ENCODE measurements at regions not wholly inside any gene's neighbourhood (a gene's known extent, or its start where the extent isn't known, plus 50 kb on each side); places are given as distances from the start of the nearest gene placed in this dataset.

- Histone ChIP-seq H3K27me3 (ENCODE audit: insufficient read depth, low read length) (no peaks in the 10 kb centered on the region), H3K4me1 (ENCODE audit: insufficient read depth, low read length, severe bottlenecking) (no peaks in the 10 kb centered on the region), H3K9me2 (ENCODE audit: low read depth, low read length) (no peaks in the 10 kb centered on the region), H3K4me3 (ENCODE audit: low read depth, low read length, poor library complexity, severe bottlenecking) (no peak overlapping the region), H3F3A (ENCODE audit: insufficient read depth, low read length) (no peaks in the 10 kb centered on the region), H3K9ac (ENCODE audit: low read length) (no peak overlapping the region), H3K79me2 (ENCODE audit: insufficient read depth, low read length) (no peaks in the 10 kb centered on the region), H3K9me3 (ENCODE audit: low read length) (no peaks in the 10 kb centered on the region), H4K20me1 (ENCODE audit: insufficient read depth, low read length) (no peaks in the 10 kb centered on the region), H2AFZ (ENCODE audit: low read length) (no peak overlapping the region), H3K36me3 (ENCODE audit: insufficient read depth, low read length) (no peaks in the 10 kb centered on the region), H3K4me2 (ENCODE audit: low read length) (no peak overlapping the region), H3K27ac (ENCODE audit: low read depth, low read length, poor library complexity, severe bottlenecking) (no peak overlapping the region)
- TF ChIP-seq CTCF (IDR thresholded peaks at IDR 0.05; ENCODE audit: low read length) (no peak), EZH2 (IDR thresholded peaks at IDR 0.05; ENCODE audit: borderline replicate concordance, low read length) (no peak)
Observed at GRCh38 chr17:33837281-33837680, 417.8 kb upstream of the CCL2 start.

- H3K27ac ChIP-seq (ENCODE audit: low read depth, low read length, poor library complexity, severe bottlenecking), result no peak overlapping the region
- H2AFZ ChIP-seq (ENCODE audit: low read length), result no peak overlapping the region
- no peaks in the 10 kb centered on the region for H3K79me2 ChIP-seq (ENCODE audit: insufficient read depth, low read length)
- no peak overlapping the region for H3K4me3 ChIP-seq (ENCODE audit: low read depth, low read length, poor library complexity, severe bottlenecking)
- H3K9me3 ChIP-seq (ENCODE audit: low read length), result no peaks in the 10 kb centered on the region
- no peaks in the 10 kb centered on the region for H4K20me1 ChIP-seq (ENCODE audit: insufficient read depth, low read length)
- no peaks in the 10 kb centered on the region for H3K36me3 ChIP-seq (ENCODE audit: insufficient read depth, low read length)
- H3K27me3 ChIP-seq (ENCODE audit: insufficient read depth, low read length), result no peaks in the 10 kb centered on the region
- TF ChIP-seq CTCF (IDR thresholded peaks at IDR 0.05; ENCODE audit: low read length) (no peak), EZH2 (IDR thresholded peaks at IDR 0.05; ENCODE audit: borderline replicate concordance, low read length) (no peak)
- no peaks in the 10 kb centered on the region for H3F3A ChIP-seq (ENCODE audit: insufficient read depth, low read length)
- H3K4me1 ChIP-seq (ENCODE audit: insufficient read depth, low read length, severe bottlenecking), result no peaks in the 10 kb centered on the region
- H3K9ac ChIP-seq (ENCODE audit: low read length), result no peak overlapping the region
- no peaks in the 10 kb centered on the region for H3K9me2 ChIP-seq (ENCODE audit: low read depth, low read length)
- no peak overlapping the region for H3K4me2 ChIP-seq (ENCODE audit: low read length)
Observed at GRCh38 chr17:33838281-33838680, 416.8 kb upstream of the CCL2 start.

- no peaks in the 10 kb centered on the region for H3K79me2 ChIP-seq (ENCODE audit: insufficient read depth, low read length)
- no peak overlapping the region for H3K4me2 ChIP-seq (ENCODE audit: low read length)
- H3K27me3 ChIP-seq (ENCODE audit: insufficient read depth, low read length), result no peaks in the 10 kb centered on the region
- H3K9me2 ChIP-seq (ENCODE audit: low read depth, low read length), result no peaks in the 10 kb centered on the region
- TF ChIP-seq EZH2 (IDR thresholded peaks at IDR 0.05; ENCODE audit: borderline replicate concordance, low read length) (no peak), CTCF (IDR thresholded peaks at IDR 0.05; ENCODE audit: low read length) (no peak)
- H3K27ac ChIP-seq (ENCODE audit: low read depth, low read length, poor library complexity, severe bottlenecking), result no peak overlapping the region
- H3F3A ChIP-seq (ENCODE audit: insufficient read depth, low read length), result no peaks in the 10 kb centered on the region
- no peak overlapping the region for H3K9ac ChIP-seq (ENCODE audit: low read length)
- H3K36me3 ChIP-seq (ENCODE audit: insufficient read depth, low read length), result no peaks in the 10 kb centered on the region
- H3K4me1 ChIP-seq (ENCODE audit: insufficient read depth, low read length, severe bottlenecking), result no peaks in the 10 kb centered on the region
- H3K4me3 ChIP-seq (ENCODE audit: low read depth, low read length, poor library complexity, severe bottlenecking), result no peak overlapping the region
- H3K9me3 ChIP-seq (ENCODE audit: low read length), result no peaks in the 10 kb centered on the region
- H2AFZ ChIP-seq (ENCODE audit: low read length), result no peak overlapping the region
- H4K20me1 ChIP-seq (ENCODE audit: insufficient read depth, low read length), result no peaks in the 10 kb centered on the region
Observed at GRCh38 chr17:33847900-33848299, 407.2 kb upstream of the CCL2 start.
